HepG2 (cell line): ENCODE measurements at regions not wholly inside any gene's neighbourhood (a gene's known extent, or its start where the extent isn't known, plus 50 kb on each side); places are given as distances from the start of the nearest gene placed in this dataset.

Source experiments
- HNRNPUL1 ChIP-seq: fragments of 200-400 bp; formaldehyde crosslinking; IDR thresholded peaks from 2 replicates; pipeline ENCODE4 v1.6.1; 2017; ENCODE audit warnings: low read depth, mild to moderate bottlenecking, low read length, moderate library complexity
- KDM5B ChIP-seq: sonication (generic); formaldehyde crosslinking; IDR thresholded peaks from 2 replicates; pipeline ENCODE4 v1.4.0; 2020; ENCODE audit warnings: missing genetic modification reagents, mild to moderate bottlenecking, borderline replicate concordance
- KMT2B ChIP-seq: IDR thresholded peaks from 2 replicates; pipeline ENCODE4 v1.6.1; 2016; ENCODE audit warnings: missing genetic modification reagents, missing compliant biosample characterization
- MIXL1 ChIP-seq: IDR thresholded peaks from 2 replicates; pipeline ENCODE4 v1.6.1; 2016
- RBAK ChIP-seq: sonication (generic); formaldehyde crosslinking; IDR thresholded peaks from 2 replicates; pipeline ENCODE4 v1.5.1; 2020; ENCODE audit warnings: mild to moderate bottlenecking, missing genetic modification reagents
- TEAD2 ChIP-seq: sonication (generic); formaldehyde crosslinking; IDR thresholded peaks from 2 replicates; pipeline ENCODE4 v1.9.0; 2021; ENCODE audit warnings: missing genetic modification reagents
- TEAD3 ChIP-seq: optimal IDR thresholded peaks from 2 replicates; pipeline ENCODE3; 2016; ENCODE audit warnings: borderline replicate concordance
- THYN1 ChIP-seq: sonication (generic); formaldehyde crosslinking; IDR thresholded peaks from 2 replicates; pipeline ENCODE4 v1.8.1; 2023; ENCODE audit warnings: low read depth, mild to moderate bottlenecking, moderate library complexity, missing genetic modification reagents, borderline replicate concordance
- TSC22D2 ChIP-seq: sonication (generic); formaldehyde crosslinking; IDR thresholded peaks from 2 replicates; pipeline ENCODE4 v1.5.1; 2020; ENCODE audit warnings: missing genetic modification reagents, mild to moderate bottlenecking, borderline replicate concordance
- ZNF160 ChIP-seq: sonication (generic); formaldehyde crosslinking; IDR thresholded peaks from 2 replicates; pipeline ENCODE4 v1.8.0; 2022; ENCODE audit warnings: mild to moderate bottlenecking, inconsistent platforms, missing genetic modification reagents
- ZNF616 ChIP-seq: sonication (generic); formaldehyde crosslinking; IDR thresholded peaks from 2 replicates; pipeline ENCODE4 v1.5.0; 2020; ENCODE audit warnings: low read depth, mild to moderate bottlenecking, missing genetic modification reagents
- ZNF883 ChIP-seq: sonication (generic); formaldehyde crosslinking; IDR thresholded peaks from 2 replicates; pipeline ENCODE4 v1.5.1; 2020; ENCODE audit warnings: mild to moderate bottlenecking, missing genetic modification reagents; ENCODE audit errors: not compliant biosample characterization
- TF ChIP-seq, protein P1 (sequence below): sonication (generic); formaldehyde crosslinking; IDR thresholded peaks from 2 replicates; pipeline ENCODE4 v1.4.0; 2020; ENCODE audit warnings: mild to moderate bottlenecking, missing genetic modification reagents
- TF ChIP-seq, protein P2 (sequence below): sonication (generic); formaldehyde crosslinking; IDR thresholded peaks from 2 replicates; pipeline ENCODE4 v1.4.0; 2020; ENCODE audit warnings: low read depth, mild to moderate bottlenecking, missing genetic modification reagents

DNA sequence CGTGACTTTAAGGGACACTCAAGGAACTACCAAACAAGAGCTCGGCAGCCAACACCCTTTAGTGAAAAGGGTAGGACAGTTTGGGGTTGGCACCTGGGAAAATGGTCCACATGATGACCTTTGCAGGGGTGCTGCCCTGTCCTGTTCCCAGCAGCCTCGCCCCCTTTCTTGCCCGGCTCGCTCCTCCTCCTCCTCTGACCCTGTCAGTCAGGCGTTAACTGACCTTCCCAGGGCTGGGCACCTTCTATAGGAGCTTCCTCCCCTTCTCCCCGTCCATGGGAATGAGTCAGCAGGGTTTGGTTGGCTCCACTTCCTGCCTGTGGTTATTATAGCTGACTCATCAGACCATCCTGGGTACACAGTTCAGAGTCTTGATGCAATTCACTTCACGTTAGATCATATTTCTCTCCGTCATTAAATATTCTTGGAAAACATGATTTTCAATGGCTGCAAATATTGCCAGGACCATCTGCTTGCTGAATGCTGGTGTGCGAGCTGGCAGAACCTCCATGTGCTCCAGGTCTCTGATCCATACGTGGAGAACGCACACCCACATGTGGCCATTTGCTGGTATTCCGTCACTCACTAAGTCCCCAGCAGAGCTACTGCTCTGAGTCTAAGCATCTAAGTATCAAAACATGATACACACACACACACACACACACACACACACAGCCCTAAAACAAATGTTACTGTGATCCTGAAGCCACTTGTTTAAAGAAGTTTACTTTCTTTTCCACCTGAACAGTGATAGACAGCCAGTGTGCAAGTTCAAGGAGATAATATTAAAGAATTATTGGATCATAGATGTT is 185.0 kb downstream of the ANAPC1 start (continued):
- TF ChIP-seq THYN1 (no peak), TSC22D2 (CRISPR knock-in tag) (no peak), RBAK (CRISPR knock-in tag) (no peak), TEAD2 (CRISPR knock-in tag) (no peak), ZNF883 (CRISPR knock-in tag) (no peak), MIXL1 (CRISPR knock-in tag) (no peak; the same call in 1 of the 2 replicates), KMT2B (CRISPR knock-in tag) (no peak; the same call in 1 of the 2 replicates), HNRNPUL1 (no peak), ZNF160 (CRISPR knock-in tag) (no peak), ZNF616 (CRISPR knock-in tag) (no peak), TEAD3 (peak; percentile 59), KDM5B (no peak)
- TF ChIP-seq, protein P1, sequence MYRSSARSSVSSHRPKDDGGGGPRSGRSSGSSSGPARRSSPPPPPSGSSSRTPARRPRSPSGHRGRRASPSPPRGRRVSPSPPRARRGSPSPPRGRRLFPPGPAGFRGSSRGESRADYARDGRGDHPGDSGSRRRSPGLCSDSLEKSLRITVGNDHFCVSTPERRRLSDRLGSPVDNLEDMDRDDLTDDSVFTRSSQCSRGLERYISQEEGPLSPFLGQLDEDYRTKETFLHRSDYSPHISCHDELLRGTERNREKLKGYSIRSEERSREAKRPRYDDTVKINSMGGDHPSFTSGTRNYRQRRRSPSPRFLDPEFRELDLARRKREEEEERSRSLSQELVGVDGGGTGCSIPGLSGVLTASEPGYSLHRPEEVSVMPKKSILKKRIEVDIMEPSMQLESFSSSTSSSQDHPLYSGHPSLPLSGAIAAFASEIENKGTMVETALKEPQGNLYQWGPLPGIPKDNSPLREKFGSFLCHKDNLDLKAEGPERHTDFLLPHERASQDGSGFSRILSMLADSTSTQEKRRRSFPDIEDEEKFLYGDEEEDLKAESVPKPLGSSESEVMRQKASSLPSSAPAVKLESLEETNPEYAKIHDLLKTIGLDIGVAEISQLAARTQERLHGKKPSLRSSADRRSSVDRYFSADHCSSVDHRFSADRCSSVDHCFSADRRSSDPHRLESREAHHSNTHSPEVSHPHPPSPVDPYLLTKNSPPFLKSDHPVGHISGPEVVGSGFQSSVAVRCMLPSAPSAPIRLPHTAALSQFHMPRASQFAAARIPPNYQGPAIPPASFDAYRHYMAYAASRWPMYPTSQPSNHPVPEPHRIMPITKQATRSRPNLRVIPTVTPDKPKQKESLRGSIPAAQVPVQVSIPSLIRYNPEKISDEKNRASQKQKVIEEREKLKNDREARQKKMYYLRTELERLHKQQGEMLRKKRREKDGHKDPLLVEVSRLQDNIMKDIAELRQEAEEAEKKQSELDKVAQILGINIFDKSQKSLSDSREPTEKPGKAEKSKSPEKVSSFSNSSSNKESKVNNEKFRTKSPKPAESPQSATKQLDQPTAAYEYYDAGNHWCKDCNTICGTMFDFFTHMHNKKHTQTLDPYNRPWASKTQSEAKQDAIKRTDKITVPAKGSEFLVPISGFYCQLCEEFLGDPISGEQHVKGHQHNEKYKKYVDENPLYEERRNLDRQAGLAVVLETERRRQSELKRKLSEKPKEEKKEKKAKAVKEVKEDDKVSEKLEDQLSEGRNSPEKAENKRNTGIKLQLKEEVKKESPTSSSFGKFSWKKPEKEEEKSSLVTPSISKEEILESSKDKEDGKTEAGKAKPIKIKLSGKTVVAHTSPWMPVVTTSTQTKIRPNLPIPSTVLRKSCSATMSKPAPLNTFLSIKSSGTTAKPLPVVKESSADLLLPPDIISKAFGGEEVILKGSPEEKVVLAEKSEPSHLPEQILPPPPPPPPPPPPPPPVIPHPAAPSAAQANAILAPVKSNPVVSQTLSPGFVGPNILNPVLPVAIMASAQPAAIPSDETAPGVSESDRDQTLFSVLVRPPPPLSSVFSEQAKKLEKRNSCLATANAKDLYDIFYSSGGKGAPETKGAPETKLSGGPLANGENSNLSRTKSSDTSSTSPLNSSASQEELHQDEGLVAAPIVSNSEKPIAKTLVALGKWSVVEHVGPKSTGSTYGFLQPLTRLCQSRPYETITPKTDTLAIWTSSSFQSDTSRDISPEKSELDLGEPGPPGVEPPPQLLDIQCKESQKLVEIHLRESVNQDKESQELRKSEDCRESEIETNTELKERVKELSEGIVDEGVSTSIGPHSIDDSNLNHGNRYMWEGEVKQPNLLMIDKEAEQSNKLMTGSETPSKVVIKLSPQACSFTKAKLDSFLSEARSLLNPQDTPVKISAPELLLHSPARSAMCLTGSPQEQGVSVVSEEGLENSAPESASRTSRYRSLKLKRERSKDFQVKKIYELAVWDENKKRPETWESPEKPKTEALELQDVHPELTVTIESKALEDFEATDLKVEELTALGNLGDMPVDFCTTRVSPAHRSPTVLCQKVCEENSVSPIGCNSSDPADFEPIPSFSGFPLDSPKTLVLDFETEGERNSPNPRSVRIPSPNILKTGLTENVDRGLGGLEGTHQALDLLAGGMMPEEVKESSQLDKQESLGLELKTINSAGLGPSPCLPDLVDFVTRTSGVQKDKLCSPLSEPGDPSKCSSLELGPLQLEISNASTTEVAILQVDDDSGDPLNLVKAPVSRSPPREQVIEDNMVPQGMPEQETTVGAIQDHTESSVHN (CRISPR knock-in tag), result no peak
- TF ChIP-seq, protein P2, sequence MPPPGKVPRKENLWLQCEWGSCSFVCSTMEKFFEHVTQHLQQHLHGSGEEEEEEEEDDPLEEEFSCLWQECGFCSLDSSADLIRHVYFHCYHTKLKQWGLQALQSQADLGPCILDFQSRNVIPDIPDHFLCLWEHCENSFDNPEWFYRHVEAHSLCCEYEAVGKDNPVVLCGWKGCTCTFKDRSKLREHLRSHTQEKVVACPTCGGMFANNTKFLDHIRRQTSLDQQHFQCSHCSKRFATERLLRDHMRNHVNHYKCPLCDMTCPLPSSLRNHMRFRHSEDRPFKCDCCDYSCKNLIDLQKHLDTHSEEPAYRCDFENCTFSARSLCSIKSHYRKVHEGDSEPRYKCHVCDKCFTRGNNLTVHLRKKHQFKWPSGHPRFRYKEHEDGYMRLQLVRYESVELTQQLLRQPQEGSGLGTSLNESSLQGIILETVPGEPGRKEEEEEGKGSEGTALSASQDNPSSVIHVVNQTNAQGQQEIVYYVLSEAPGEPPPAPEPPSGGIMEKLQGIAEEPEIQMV (CRISPR knock-in tag), result no peak
